ENCODE measurements at regions not wholly inside any gene's neighbourhood (a gene's known extent, or its start where the extent isn't known, plus 50 kb on each side); places are given as distances from the start of the nearest gene placed in this dataset.

DNA sequence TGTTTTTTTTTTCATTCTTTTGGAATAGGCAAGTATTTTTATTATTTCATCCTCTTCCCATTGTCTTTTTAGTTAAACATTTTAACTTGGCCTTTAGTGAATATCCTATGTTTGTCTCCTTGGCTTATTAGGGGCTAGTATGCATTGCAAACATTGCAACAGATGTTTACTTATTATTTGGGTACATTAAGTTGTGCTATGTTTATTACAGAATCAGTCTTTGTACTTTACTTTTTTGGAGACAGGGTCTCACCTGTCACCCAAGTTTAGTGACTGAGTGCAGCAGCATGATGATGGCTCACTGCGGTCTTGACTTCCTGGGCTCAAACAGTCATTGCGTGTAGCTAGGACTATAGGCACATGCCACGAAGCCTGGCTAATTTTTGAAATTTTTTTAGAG is 51.1 kb upstream of the NUDT6 start:
- H3K27me3 ChIP-seq, result no peaks in the 10 kb centered on the region
- no peak for DNase-seq
- WGBS, 2 donors, result 80 to 97% methylated on average over 3 of the region's 3 CpGs
- H3K4me1 ChIP-seq, result no peaks in the 10 kb centered on the region
- H3K36me3 ChIP-seq, result peaks cover 0 to 3% (median 0%) of the 10 kb centered on the region in 4 donors
- intact Hi-C loops (cut with DNase I), result no loop called here
- TF ChIP-seq, protein P1, sequence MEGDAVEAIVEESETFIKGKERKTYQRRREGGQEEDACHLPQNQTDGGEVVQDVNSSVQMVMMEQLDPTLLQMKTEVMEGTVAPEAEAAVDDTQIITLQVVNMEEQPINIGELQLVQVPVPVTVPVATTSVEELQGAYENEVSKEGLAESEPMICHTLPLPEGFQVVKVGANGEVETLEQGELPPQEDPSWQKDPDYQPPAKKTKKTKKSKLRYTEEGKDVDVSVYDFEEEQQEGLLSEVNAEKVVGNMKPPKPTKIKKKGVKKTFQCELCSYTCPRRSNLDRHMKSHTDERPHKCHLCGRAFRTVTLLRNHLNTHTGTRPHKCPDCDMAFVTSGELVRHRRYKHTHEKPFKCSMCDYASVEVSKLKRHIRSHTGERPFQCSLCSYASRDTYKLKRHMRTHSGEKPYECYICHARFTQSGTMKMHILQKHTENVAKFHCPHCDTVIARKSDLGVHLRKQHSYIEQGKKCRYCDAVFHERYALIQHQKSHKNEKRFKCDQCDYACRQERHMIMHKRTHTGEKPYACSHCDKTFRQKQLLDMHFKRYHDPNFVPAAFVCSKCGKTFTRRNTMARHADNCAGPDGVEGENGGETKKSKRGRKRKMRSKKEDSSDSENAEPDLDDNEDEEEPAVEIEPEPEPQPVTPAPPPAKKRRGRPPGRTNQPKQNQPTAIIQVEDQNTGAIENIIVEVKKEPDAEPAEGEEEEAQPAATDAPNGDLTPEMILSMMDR (IDR thresholded peaks at IDR 0.05), result no peak
- TF ChIP-seq EP300 (IDR thresholded peaks at IDR 0.05) (no peak), POLR2AphosphoS5 (IDR thresholded peaks at IDR 0.05) (no peak), POLR2A (IDR thresholded peaks at IDR 0.05) (no peak)
- H3K9me3 ChIP-seq, result no peaks in the 10 kb centered on the region
- no peak overlapping the region for H3K27ac ChIP-seq
- H3K4me3 ChIP-seq, result no peak overlapping the region

DNA sequence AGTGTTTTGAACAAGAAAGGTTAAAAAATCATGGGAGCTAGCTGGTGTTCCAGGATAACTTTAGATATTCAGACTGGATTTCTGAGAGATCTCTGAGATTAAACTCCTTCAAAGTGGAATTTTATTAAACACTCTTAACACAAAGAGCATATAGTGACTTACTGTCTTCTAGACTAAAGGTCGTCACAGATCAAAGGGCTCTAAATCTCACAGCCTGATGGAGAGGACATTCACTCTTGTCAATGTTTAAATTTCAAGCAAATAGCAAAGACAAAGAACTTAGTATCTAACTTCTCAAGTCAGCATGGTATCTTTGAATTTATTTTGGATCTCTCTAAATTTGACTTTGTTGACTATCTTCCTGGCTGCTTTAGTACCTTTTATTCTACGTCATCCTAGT is 53.7 kb upstream of the NUDT6 start:
- no peaks in the 10 kb centered on the region for H3K27me3 ChIP-seq
- no peaks in the 10 kb centered on the region for H3K4me1 ChIP-seq
- no peak overlapping the region for H3K4me3 ChIP-seq
- no peak overlapping the region for H3K27ac ChIP-seq
- 97 to 98% methylated on average over 2 of the region's 2 CpGs for WGBS, 2 donors
- H3K36me3 ChIP-seq, result peaks cover 0 to 15% (median 7%) of the 10 kb centered on the region in 4 donors
- no peaks in the 10 kb centered on the region for H3K9me3 ChIP-seq
- TF ChIP-seq POLR2A (IDR thresholded peaks at IDR 0.05), result no peak
- TF ChIP-seq, protein P1 (IDR thresholded peaks at IDR 0.05), result no peak
- no peak for TF ChIP-seq POLR2AphosphoS5 (IDR thresholded peaks at IDR 0.05)
- no peak for TF ChIP-seq EP300 (IDR thresholded peaks at IDR 0.05)
- intact Hi-C loops (cut with DNase I), result no loop called here
- DNase-seq, result no peak

- intact Hi-C loops (cut with DNase I), result no loop called here
- peaks cover 0 to 15% (median 7%) of the 10 kb centered on the region in 4 donors for H3K36me3 ChIP-seq
- no peak for DNase-seq
- H3K9me3 ChIP-seq, result no peaks in the 10 kb centered on the region
- no peaks in the 10 kb centered on the region for H3K4me1 ChIP-seq
- H3K27ac ChIP-seq, result no peak overlapping the region
- H3K27me3 ChIP-seq, result no peaks in the 10 kb centered on the region
- H3K4me3 ChIP-seq, result no peak overlapping the region
- WGBS, 2 donors, result 96 to 98% methylated on average over 9 of the region's 9 CpGs
- TF ChIP-seq EP300 (IDR thresholded peaks at IDR 0.05) (no peak), POLR2A (IDR thresholded peaks at IDR 0.05) (no peak), POLR2AphosphoS5 (IDR thresholded peaks at IDR 0.05) (no peak)
- TF ChIP-seq, protein P1 (IDR thresholded peaks at IDR 0.05), result no peak
Observed at GRCh38 chr4:122977103-122977502, 54.7 kb upstream of the NUDT6 start.

DNA sequence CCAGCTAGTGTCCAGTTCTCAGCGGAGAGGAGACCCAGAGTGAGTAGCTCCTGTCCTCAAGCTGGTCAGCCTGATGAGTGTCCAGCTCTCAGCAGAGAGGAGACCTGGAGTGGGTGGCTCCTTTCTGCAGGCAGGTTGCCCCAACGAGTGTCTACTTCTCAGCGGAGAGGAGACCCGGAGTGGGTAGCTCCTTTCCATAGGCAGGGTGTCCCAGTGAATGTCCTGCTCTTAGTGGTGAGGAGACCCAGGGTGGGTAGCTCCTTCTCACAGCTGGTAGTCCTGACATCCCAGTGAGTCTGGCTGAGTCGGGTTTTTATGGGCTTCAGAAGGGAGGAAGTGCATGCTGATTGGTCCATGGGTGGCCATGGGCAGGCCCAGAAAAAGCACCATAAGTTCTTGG is 55.7 kb upstream of the NUDT6 start:
- H3K27ac ChIP-seq, result no peak overlapping the region
- intact Hi-C loops (cut with DNase I), result no loop called here
- 97% methylated on average over 5 of the region's 5 CpGs for WGBS, 2 donors
- H3K36me3 ChIP-seq, result peaks cover 0 to 15% (median 7%) of the 10 kb centered on the region in 4 donors
- DNase-seq, result no peak
- H3K4me1 ChIP-seq, result no peaks in the 10 kb centered on the region
- TF ChIP-seq POLR2A (IDR thresholded peaks at IDR 0.05) (no peak), POLR2AphosphoS5 (IDR thresholded peaks at IDR 0.05) (no peak), EP300 (IDR thresholded peaks at IDR 0.05) (no peak)
- TF ChIP-seq, protein P1 (IDR thresholded peaks at IDR 0.05), result no peak
- no peaks in the 10 kb centered on the region for H3K9me3 ChIP-seq
- no peak overlapping the region for H3K4me3 ChIP-seq
- no peaks in the 10 kb centered on the region for H3K27me3 ChIP-seq

DNA sequence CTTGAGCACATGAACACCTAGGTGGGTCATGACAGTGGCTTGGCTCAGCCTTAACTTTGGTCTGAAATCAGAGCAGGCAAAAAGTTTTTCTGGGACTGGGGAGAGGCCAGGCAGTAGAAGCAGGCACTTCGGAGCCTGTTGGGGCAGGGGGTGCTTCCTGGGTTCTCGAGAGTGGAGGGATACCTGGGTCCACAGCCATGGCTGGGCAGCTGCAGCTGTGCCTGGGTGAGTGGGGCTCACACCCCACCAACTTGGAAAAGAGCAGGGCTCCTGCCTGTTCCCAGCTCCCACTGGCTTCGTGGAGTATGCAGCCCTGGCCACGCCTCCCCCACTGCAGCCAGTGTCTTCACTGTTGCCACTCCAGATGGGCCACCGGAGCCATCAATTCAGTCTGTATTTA is 56.4 kb upstream of the NUDT6 start:
- Histone ChIP-seq H3K4me1 (no peaks in the 10 kb centered on the region), H3K27ac (no peak overlapping the region), H3K27me3 (no peaks in the 10 kb centered on the region), H3K9me3 (no peaks in the 10 kb centered on the region), H3K36me3 (peaks cover 0 to 16% (median 7%) of the 10 kb centered on the region in 4 donors), H3K4me3 (no peak overlapping the region)
- DNase-seq, result no peak
- WGBS, 2 donors, result 97 to 100% methylated on average over 5 of the region's 5 CpGs
- no peak for TF ChIP-seq EP300 (IDR thresholded peaks at IDR 0.05)
- TF ChIP-seq, protein P1 (IDR thresholded peaks at IDR 0.05), result no peak
- TF ChIP-seq POLR2AphosphoS5 (IDR thresholded peaks at IDR 0.05), result no peak
- TF ChIP-seq POLR2A (IDR thresholded peaks at IDR 0.05), result no peak
- intact Hi-C loops (cut with DNase I), result no loop called here
